SU-DHL-6 (cell line): ENCODE measurements at regions not wholly inside any gene's neighbourhood (a gene's known extent, or its start where the extent isn't known, plus 50 kb on each side); places are given as distances from the start of the nearest gene placed in this dataset.
"Not testable (repeated sequence)": the region's sequence is repeated elsewhere in the genome, so short reads cannot be mapped to it uniquely, and the experiment has no call there.

Source experiments
- H2AFZ ChIP-seq: fragments of 200-600 bp; sonication (generic); 2 replicates; pipeline ENCODE4 v1.6.1; 2014; ENCODE audit warnings: low read depth, mild to moderate bottlenecking, moderate library complexity, mixed read lengths, antibody characterized with exemption, low read length; ENCODE audit not compliant: severe bottlenecking
- H3F3A ChIP-seq: fragments of 200-600 bp; shearing (Covaris generic); 2 replicates; pipeline ENCODE4 v1.6.0; 2016; ENCODE audit warnings: antibody characterized with exemption, mild to moderate bottlenecking; ENCODE audit not compliant: insufficient read depth
- H3K27ac ChIP-seq: fragments of 200-600 bp; sonication (generic); 2 replicates; pipeline ENCODE4 v1.5.1; 2016; ENCODE audit warnings: low read depth, mild to moderate bottlenecking, low read length, moderate library complexity, mixed read lengths
- H3K27me3 ChIP-seq: fragments of 200-600 bp; sonication (generic), shearing (Covaris generic); 2 replicates; pipeline ENCODE4 v1.6.0; 2014; ENCODE audit warnings: mild to moderate bottlenecking, low read length
- H3K36me3 ChIP-seq: fragments of 200-600 bp; sonication (generic); 2 replicates; pipeline ENCODE4 v1.6.1; 2014; ENCODE audit warnings: mild to moderate bottlenecking, low read length, mixed read lengths
- H3K4me2 ChIP-seq: fragments of 300-600, 200-600 bp; shearing (Covaris generic), sonication (generic); 2 replicates; pipeline ENCODE4 v1.6.0; 2014; ENCODE audit warnings: low read length, low read depth, mild to moderate bottlenecking; ENCODE audit not compliant: poor library complexity, severe bottlenecking
- H3K4me3 ChIP-seq: fragments of 200-600 bp; sonication (generic); 2 replicates; pipeline ENCODE4 v1.5.1; 2014; ENCODE audit warnings: antibody characterized with exemption, low read length, mild to moderate bottlenecking, mixed read lengths; ENCODE audit not compliant: insufficient read depth, poor library complexity, severe bottlenecking
- H3K79me2 ChIP-seq: fragments of 200-600 bp; sonication (generic); 2 replicates; pipeline ENCODE4 v1.6.1; 2014; ENCODE audit warnings: mild to moderate bottlenecking, low read length, moderate library complexity; ENCODE audit not compliant: insufficient read depth
- H3K9ac ChIP-seq: fragments of 200-600 bp; sonication (generic); 2 replicates; pipeline ENCODE4 v1.7.0; 2014; ENCODE audit warnings: mild to moderate bottlenecking, low read length
- H3K9me2 ChIP-seq: fragments of 200-600 bp; sonication (generic); replicated peaks from 2 replicates; pipeline ENCODE4 v1.6.1; 2014; ENCODE audit warnings: low read length; ENCODE audit not compliant: insufficient read depth
- H3K9me3 ChIP-seq: fragments of 200-600 bp; sonication (generic); 2 replicates; pipeline ENCODE4 v1.6.1; 2014; ENCODE audit warnings: low read length, mixed read lengths; ENCODE audit not compliant: insufficient read depth
- H4K20me1 ChIP-seq: fragments of 200-600 bp; sonication (generic); 2 replicates; pipeline ENCODE4 v1.6.1; 2014; ENCODE audit warnings: low read depth, mild to moderate bottlenecking, antibody characterized with exemption, low read length, moderate library complexity, mixed read lengths
- CTCF ChIP-seq: fragments of 200-600 bp; sonication (generic); IDR thresholded peaks from one replicate; pipeline ENCODE4 v1.5.1; 2017; ENCODE audit warnings: antibody characterized with exemption, mild to moderate bottlenecking, low read length, moderate library complexity; ENCODE audit not compliant: insufficient read depth, poor library complexity, severe bottlenecking
- EZH2phosphoT487 ChIP-seq: fragments of 200-600 bp; sonication (generic), shearing (Covaris generic); conservative IDR thresholded peaks from 2 replicates; pipeline ENCODE4 v1.6.1; 2018; ENCODE audit warnings: mild to moderate bottlenecking, antibody characterized with exemption, low read length, moderate library complexity, mixed read lengths

GRCh38 chr18:76708722-76709353 is 113.5 kb upstream of the ZNF236 start:
- H3K79me2 ChIP-seq, result no peaks in the 10 kb centered on the region
- no peaks in the 10 kb centered on the region for H4K20me1 ChIP-seq
- peak overlapping the region; percentile 59 for H2AFZ ChIP-seq
- no peak overlapping the region for H3K9ac ChIP-seq
- H3K27ac ChIP-seq, result no peak overlapping the region
- H3K4me3 ChIP-seq, result no peak overlapping the region
- H3K4me2 ChIP-seq, result no peak overlapping the region
- no peaks in the 10 kb centered on the region for H3K36me3 ChIP-seq
- no peaks in the 10 kb centered on the region for H3K9me2 ChIP-seq
- no peaks in the 10 kb centered on the region for H3F3A ChIP-seq
- TF ChIP-seq CTCF, result no peak
- TF ChIP-seq EZH2phosphoT487, result no peak
- no peaks in the 10 kb centered on the region for H3K27me3 ChIP-seq
- no peaks in the 10 kb centered on the region for H3K9me3 ChIP-seq

GRCh38 chr18:76708071-76708721 is 114.2 kb upstream of the ZNF236 start:
- Histone ChIP-seq H3K79me2 (no peaks in the 10 kb centered on the region), H3K9me3 (no peaks in the 10 kb centered on the region), H3K27ac (no peak overlapping the region), H3K4me2 (no peak overlapping the region), H3K36me3 (no peaks in the 10 kb centered on the region), H3K9me2 (no peaks in the 10 kb centered on the region), H3K27me3 (no peaks in the 10 kb centered on the region), H2AFZ (no peak overlapping the region), H3K4me3 (no peak overlapping the region), H3F3A (no peaks in the 10 kb centered on the region), H4K20me1 (no peaks in the 10 kb centered on the region), H3K9ac (no peak overlapping the region)
- TF ChIP-seq CTCF (no peak), EZH2phosphoT487 (no peak)

GRCh38 chr18:76707534-76707933 is 114.8 kb upstream of the ZNF236 start:
- Histone ChIP-seq H3K36me3 (no peaks in the 10 kb centered on the region), H3K9ac (no peak overlapping the region), H3K9me3 (no peaks in the 10 kb centered on the region), H3K27ac (no peak overlapping the region), H3K9me2 (no peaks in the 10 kb centered on the region), H3K79me2 (no peaks in the 10 kb centered on the region), H2AFZ (no peak overlapping the region), H3F3A (no peaks in the 10 kb centered on the region), H3K4me2 (no peak overlapping the region), H3K4me3 (no peak overlapping the region), H3K27me3 (no peaks in the 10 kb centered on the region), H4K20me1 (no peaks in the 10 kb centered on the region)
- TF ChIP-seq EZH2phosphoT487, result no peak
- TF ChIP-seq CTCF, result no peak

- not testable (repeated sequence) for H3K9me2 ChIP-seq, H3K79me2 ChIP-seq, H3K9me3 ChIP-seq, H3K27me3 ChIP-seq, H3K4me2 ChIP-seq, H3K36me3 ChIP-seq, H3K27ac ChIP-seq, H2AFZ ChIP-seq, H4K20me1 ChIP-seq, H3K9ac ChIP-seq, H3F3A ChIP-seq, H3K4me3 ChIP-seq
Measured at GRCh38 chr18:76704589-76704988, 117.8 kb upstream of the ZNF236 start.
